GM03348 (cell line): ENCODE measurements at regions not wholly inside any gene's neighbourhood (a gene's known extent, or its start where the extent isn't known, plus 50 kb on each side); places are given as distances from the start of the nearest gene placed in this dataset.
"Not testable (repeated sequence)": the region's sequence is repeated elsewhere in the genome, so short reads cannot be mapped to it uniquely, and the experiment has no call there.

Experiments used
- DNase-seq: peaks from one replicate; pipeline ENCODE4 v3.0.0; 2012; ENCODE audit warnings: low spot score

- DNase-seq = no peak
These were observed 156.4 kb upstream of the RAB6C start for GRCh38 chr2:129823044-129823443.

- DNase-seq = no peak
These were observed 152.0 kb upstream of the RAB6C start for GRCh38 chr2:129827311-129828090.

- no peak for DNase-seq
These were observed 150.7 kb upstream of the RAB6C start for GRCh38 chr2:129828792-129829191.

- no peak for DNase-seq
These were observed 149.9 kb upstream of the RAB6C start for GRCh38 chr2:129829588-129829987.

GRCh38 chr2:129831018-129831417, 148.4 kb upstream of the RAB6C start:
- DNase-seq = no peak

GRCh38 chr2:129833465-129833864, 146.0 kb upstream of the RAB6C start:
- DNase-seq = not testable (repeated sequence)

- no peak for DNase-seq
These were observed 132.4 kb upstream of the RAB6C start for GRCh38 chr2:129847043-129847442.

- DNase-seq = peak; percentile 72
These were observed 129.8 kb upstream of the RAB6C start for GRCh38 chr2:129849559-129850160.

GRCh38 chr2:129857200-129857599, 122.3 kb upstream of the RAB6C start:
- DNase-seq = no peak

- no peak for DNase-seq
These were observed 120.3 kb upstream of the RAB6C start for GRCh38 chr2:129859175-129859574.

GRCh38 chr2:129860088-129860487, 119.4 kb upstream of the RAB6C start:
- no peak for DNase-seq

GRCh38 chr2:129861666-129862288, 117.7 kb upstream of the RAB6C start:
- no peak for DNase-seq

GRCh38 chr2:129862668-129863067, 116.8 kb upstream of the RAB6C start:
- DNase-seq = no peak

- no peak for DNase-seq
These were observed 116.1 kb upstream of the RAB6C start for GRCh38 chr2:129863350-129863749.

- no peak for DNase-seq
These were observed 114.7 kb upstream of the RAB6C start for GRCh38 chr2:129864719-129865118.

GRCh38 chr2:129865976-129866375, 113.5 kb upstream of the RAB6C start:
- no peak for DNase-seq

GRCh38 chr2:129866391-129866790, 113.1 kb upstream of the RAB6C start:
- no peak for DNase-seq

- DNase-seq = no peak
These were observed 111.3 kb upstream of the RAB6C start for GRCh38 chr2:129868151-129868550.

- no peak for DNase-seq
These were observed 108.7 kb upstream of the RAB6C start for GRCh38 chr2:129870685-129871241.

GRCh38 chr2:129872446-129872845, 107.0 kb upstream of the RAB6C start:
- DNase-seq = no peak

GRCh38 chr2:129876541-129876940, 102.9 kb upstream of the RAB6C start:
- no peak for DNase-seq

GRCh38 chr2:129877289-129877741, 102.2 kb upstream of the RAB6C start:
- DNase-seq = peak; percentile 97
